ENCODE measurements at regions not wholly inside any gene's neighbourhood (a gene's known extent, or its start where the extent isn't known, plus 50 kb on each side); places are given as distances from the start of the nearest gene placed in this dataset.

- TF ChIP-seq EP300 (IDR thresholded peaks at IDR 0.05) (no peak), POLR2A (IDR thresholded peaks at IDR 0.05) (no peak), POLR2AphosphoS5 (IDR thresholded peaks at IDR 0.05) (no peak), CTCF (IDR thresholded peaks at IDR 0.05) (no peak)
- Histone ChIP-seq H3K4me3 (no peak overlapping the region), H3K4me1 (no peaks in the 10 kb centered on the region), H3K27ac (no peak overlapping the region), H3K36me3 (no peaks in the 10 kb centered on the region), H3K9me3 (no peaks in the 10 kb centered on the region), H3K27me3 (no peaks in the 10 kb centered on the region)
- DNase-seq (ENCODE audit: low spot score in 2 of 2): no peak
- 45% methylated on average over 8 of the region's 8 CpGs for WGBS
Observed at GRCh38 chr5:8247049-8247899, 378.3 kb downstream of the MTRR start.

- no peak for DNase-seq (ENCODE audit: low spot score in 2 of 2)
- no peak for TF ChIP-seq POLR2AphosphoS5 (IDR thresholded peaks at IDR 0.05)
- no peak for TF ChIP-seq POLR2A (IDR thresholded peaks at IDR 0.05)
- TF ChIP-seq EP300 (IDR thresholded peaks at IDR 0.05): no peak
- TF ChIP-seq CTCF (IDR thresholded peaks at IDR 0.05): no peak
- Histone ChIP-seq H3K27me3 (no peaks in the 10 kb centered on the region), H3K27ac (no peak overlapping the region), H3K9me3 (no peaks in the 10 kb centered on the region), H3K36me3 (no peaks in the 10 kb centered on the region), H3K4me1 (no peaks in the 10 kb centered on the region), H3K4me3 (no peak overlapping the region)
Observed at GRCh38 chr5:8253376-8253775, 384.4 kb downstream of the MTRR start.

- no peaks in the 10 kb centered on the region for H3K36me3 ChIP-seq
- TF ChIP-seq CTCF (IDR thresholded peaks at IDR 0.05) (no peak), POLR2AphosphoS5 (IDR thresholded peaks at IDR 0.05) (no peak), EP300 (IDR thresholded peaks at IDR 0.05) (no peak), POLR2A (IDR thresholded peaks at IDR 0.05) (no peak)
- 53% methylated on average over 2 of the region's 2 CpGs for WGBS
- DNase-seq (ENCODE audit: low spot score in 2 of 2): no peak
- no peaks in the 10 kb centered on the region for H3K9me3 ChIP-seq
- no peak overlapping the region for H3K27ac ChIP-seq
- H3K27me3 ChIP-seq: no peaks in the 10 kb centered on the region
- H3K4me1 ChIP-seq: no peaks in the 10 kb centered on the region
- H3K4me3 ChIP-seq: no peak overlapping the region
Observed at GRCh38 chr5:8254674-8255073, 385.7 kb downstream of the MTRR start.

GRCh38 chr5:8258801-8259200 is 389.9 kb downstream of the MTRR start:
- H3K27me3 ChIP-seq: no peaks in the 10 kb centered on the region
- DNase-seq (ENCODE audit: low spot score in 2 of 2): no peak
- H3K9me3 ChIP-seq: no peaks in the 10 kb centered on the region
- H3K27ac ChIP-seq: no peak overlapping the region
- H3K36me3 ChIP-seq: no peaks in the 10 kb centered on the region
- no peak overlapping the region for H3K4me3 ChIP-seq
- no peaks in the 10 kb centered on the region for H3K4me1 ChIP-seq
- 91% methylated on average over 3 of the region's 3 CpGs for whole genome bisulfite sequencing
- TF ChIP-seq CTCF (IDR thresholded peaks at IDR 0.05) (no peak), EP300 (IDR thresholded peaks at IDR 0.05) (no peak), POLR2A (IDR thresholded peaks at IDR 0.05) (no peak), POLR2AphosphoS5 (IDR thresholded peaks at IDR 0.05) (no peak)

- 91% methylated on average over 2 of the region's 2 CpGs for WGBS
- Histone ChIP-seq H3K4me1 (no peaks in the 10 kb centered on the region), H3K9me3 (no peaks in the 10 kb centered on the region), H3K4me3 (no peak overlapping the region), H3K36me3 (no peaks in the 10 kb centered on the region), H3K27me3 (no peaks in the 10 kb centered on the region), H3K27ac (no peak overlapping the region)
- TF ChIP-seq CTCF (IDR thresholded peaks at IDR 0.05) (no peak), EP300 (IDR thresholded peaks at IDR 0.05) (no peak), POLR2A (IDR thresholded peaks at IDR 0.05) (no peak), POLR2AphosphoS5 (IDR thresholded peaks at IDR 0.05) (no peak)
- no peak for DNase-seq (ENCODE audit: low spot score in 2 of 2)
Observed at GRCh38 chr5:8270246-8270645, 401.3 kb downstream of the MTRR start.
